Tibial artery (tissue), 4 donors: ENCODE measurements at regions not wholly inside any gene's neighbourhood (a gene's known extent, or its start where the extent isn't known, plus 50 kb on each side); places are given as distances from the start of the nearest gene placed in this dataset.

Experiments
- DNase-seq, 2 donors: peaks; one replicate each; pipeline ENCODE4 v3.0.0-alpha.2; 2019
- H3K27ac ChIP-seq, 2 donors: fragments of 200-600 bp; sonication (generic) in 1 of 2; 1 replicate in 1 of 2; 2 replicates in 1 of 2; pipeline ENCODE4 v1.5.1; 2018 to 2019; ENCODE audit warnings: mild to moderate bottlenecking in 1 of 2
- H3K27me3 ChIP-seq, 2 donors: fragments of 200-600 bp; sonication (generic) in 1 of 2; one replicate each; pipeline versions ENCODE4 v1.5.1 to v1.6.0; 2016 to 2019
- H3K36me3 ChIP-seq, 3 donors: fragments of 200-600 bp; sonication (generic) in 2 of 3; one replicate each; pipeline ENCODE4 v1.5.1; 2016 to 2019; ENCODE audit warnings: mild to moderate bottlenecking in 2 of 3
- H3K4me1 ChIP-seq, 4 donors: fragments of 200-600 bp; sonication (generic) in 2 of 4; 1 replicate in 3 of 4; 2 replicates in 1 of 4; pipeline ENCODE4 v1.5.1; 2016 to 2019
- H3K4me3 ChIP-seq, 2 donors: fragments of 200-600 bp; sonication (generic) in 1 of 2; 1 replicate in 1 of 2; 2 replicates in 1 of 2; pipeline ENCODE4 v1.5.1; 2018 to 2019; ENCODE audit warnings: mild to moderate bottlenecking in 2 of 2
- H3K9me3 ChIP-seq, 3 donors: fragments of 200-600 bp; sonication (generic) in 1 of 3; one replicate each; pipeline ENCODE4 v1.5.1; 2016 to 2019
- intact Hi-C: fragments of 100-400 bp; cut with DNase I; formaldehyde crosslinking; loops from one replicate; pipeline ENCODE4 v1.15.0; 2023; ENCODE audit warnings: low total_unique reads
- TF ChIP-seq, protein P1 (sequence below), 2 experiments: fragments of 200-600 bp in 1 of 2; fragments of 450-650 bp in 1 of 2; IDR thresholded peaks; one replicate each; pipeline ENCODE4 v1.5.1; 2017 to 2019; ENCODE audit warnings: antibody characterized with exemption in 2 of 2, mild to moderate bottlenecking in 1 of 2, moderate library complexity in 1 of 2

DNA sequence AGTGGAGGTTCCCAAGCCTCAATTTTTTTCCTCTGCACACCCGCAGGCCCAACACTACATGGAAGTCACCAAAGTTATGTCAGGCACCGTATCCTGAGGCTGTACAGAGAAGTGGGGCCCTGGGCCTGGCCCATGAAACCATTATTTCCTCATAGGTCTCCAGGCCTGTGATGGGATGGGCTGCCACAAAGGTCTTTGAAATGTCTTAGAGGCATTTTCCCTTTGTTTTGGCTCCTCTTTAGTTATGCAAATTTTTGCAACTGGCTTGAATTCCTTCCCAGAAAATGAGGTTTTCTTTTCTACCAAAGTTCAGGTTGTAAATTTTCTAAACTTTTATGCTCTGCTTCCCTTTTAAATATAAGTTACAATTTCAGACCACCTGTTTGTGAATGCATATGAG, 365.2 kb downstream of the HGF start:
- H3K27me3 ChIP-seq = no peaks in the 10 kb centered on the region
- TF ChIP-seq, protein P1, sequence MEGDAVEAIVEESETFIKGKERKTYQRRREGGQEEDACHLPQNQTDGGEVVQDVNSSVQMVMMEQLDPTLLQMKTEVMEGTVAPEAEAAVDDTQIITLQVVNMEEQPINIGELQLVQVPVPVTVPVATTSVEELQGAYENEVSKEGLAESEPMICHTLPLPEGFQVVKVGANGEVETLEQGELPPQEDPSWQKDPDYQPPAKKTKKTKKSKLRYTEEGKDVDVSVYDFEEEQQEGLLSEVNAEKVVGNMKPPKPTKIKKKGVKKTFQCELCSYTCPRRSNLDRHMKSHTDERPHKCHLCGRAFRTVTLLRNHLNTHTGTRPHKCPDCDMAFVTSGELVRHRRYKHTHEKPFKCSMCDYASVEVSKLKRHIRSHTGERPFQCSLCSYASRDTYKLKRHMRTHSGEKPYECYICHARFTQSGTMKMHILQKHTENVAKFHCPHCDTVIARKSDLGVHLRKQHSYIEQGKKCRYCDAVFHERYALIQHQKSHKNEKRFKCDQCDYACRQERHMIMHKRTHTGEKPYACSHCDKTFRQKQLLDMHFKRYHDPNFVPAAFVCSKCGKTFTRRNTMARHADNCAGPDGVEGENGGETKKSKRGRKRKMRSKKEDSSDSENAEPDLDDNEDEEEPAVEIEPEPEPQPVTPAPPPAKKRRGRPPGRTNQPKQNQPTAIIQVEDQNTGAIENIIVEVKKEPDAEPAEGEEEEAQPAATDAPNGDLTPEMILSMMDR (IDR thresholded peaks at IDR 0.05) = no peak
- intact Hi-C loops = no loop called here
- H3K4me1 ChIP-seq = no peaks in the 10 kb centered on the region
- no peak for DNase-seq
- no peaks in the 10 kb centered on the region for H3K36me3 ChIP-seq
- H3K27ac ChIP-seq = no peak overlapping the region
- H3K9me3 ChIP-seq = no peaks in the 10 kb centered on the region
- no peak overlapping the region for H3K4me3 ChIP-seq

DNA sequence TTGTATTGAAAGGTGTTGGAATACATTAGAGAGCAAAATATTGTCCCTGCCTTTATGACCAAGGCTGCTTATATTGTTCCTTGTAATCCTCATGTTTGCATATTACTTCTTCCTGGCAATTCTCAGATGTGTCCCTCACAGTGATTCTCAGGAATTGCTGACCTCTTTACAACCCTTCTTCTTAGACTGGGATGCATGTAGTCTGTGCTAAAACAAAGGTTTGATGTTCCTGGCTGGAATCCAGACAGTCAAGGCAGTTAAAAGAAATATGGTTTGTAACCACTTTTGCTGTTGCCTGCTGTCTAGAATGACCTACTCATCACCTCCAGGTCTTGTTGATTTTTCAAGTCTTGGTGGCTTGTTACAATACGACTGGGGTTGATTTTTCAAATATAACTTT, 367.6 kb downstream of the HGF start:
- intact Hi-C loops = no loop called here
- H3K27ac ChIP-seq = no peak overlapping the region
- H3K9me3 ChIP-seq = no peaks in the 10 kb centered on the region
- H3K36me3 ChIP-seq = no peaks in the 10 kb centered on the region
- no peak overlapping the region for H3K4me3 ChIP-seq
- TF ChIP-seq, protein P1 (IDR thresholded peaks at IDR 0.05) = no peak
- DNase-seq = no peak
- H3K27me3 ChIP-seq = no peaks in the 10 kb centered on the region
- H3K4me1 ChIP-seq = no peaks in the 10 kb centered on the region

DNA sequence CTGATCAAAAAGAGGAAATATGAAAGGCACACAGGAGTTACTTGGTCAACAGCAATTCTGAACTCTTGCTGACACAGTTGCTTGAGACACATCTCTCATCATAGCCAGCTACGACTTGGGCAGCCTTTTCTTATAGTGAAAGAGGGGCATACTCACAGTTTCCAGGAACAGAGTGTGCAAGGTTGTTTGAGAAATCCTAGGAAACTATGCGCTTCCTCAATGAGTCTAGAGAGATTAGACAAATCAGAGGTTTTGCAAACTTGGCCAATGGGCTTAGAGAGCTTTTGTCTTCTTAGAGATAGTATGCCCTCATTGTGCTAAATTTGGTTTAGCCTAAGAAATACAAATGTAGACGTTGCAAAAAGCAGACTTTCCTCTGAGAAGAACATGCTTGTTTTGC, 370.4 kb downstream of the HGF start:
- H3K4me3 ChIP-seq = no peak overlapping the region
- H3K27me3 ChIP-seq = no peaks in the 10 kb centered on the region
- no peaks in the 10 kb centered on the region for H3K4me1 ChIP-seq
- H3K36me3 ChIP-seq = no peaks in the 10 kb centered on the region
- no peak for DNase-seq
- intact Hi-C loops = no loop called here
- TF ChIP-seq, protein P1 (IDR thresholded peaks at IDR 0.05) = no peak
- H3K27ac ChIP-seq = no peak overlapping the region
- no peaks in the 10 kb centered on the region for H3K9me3 ChIP-seq

DNA sequence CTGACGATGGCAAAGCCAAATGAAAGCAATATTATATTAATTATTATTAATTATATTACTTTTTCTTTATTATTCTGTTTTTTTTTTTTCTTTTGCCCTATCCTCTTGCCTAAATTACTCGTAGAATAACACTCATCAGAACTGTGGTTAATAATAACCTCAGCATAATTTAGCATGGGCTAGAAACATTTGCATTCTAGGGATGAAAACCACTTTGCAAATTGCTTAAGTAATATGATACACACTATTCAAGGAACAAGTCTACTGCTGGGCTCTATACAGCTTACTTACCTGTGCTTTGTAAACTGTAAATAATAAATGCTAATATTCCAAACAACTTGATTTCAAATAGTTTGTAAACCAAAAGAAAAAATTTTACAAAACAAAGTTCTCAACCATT, 375.8 kb downstream of the HGF start:
- Histone ChIP-seq H3K36me3 (no peaks in the 10 kb centered on the region), H3K27me3 (no peaks in the 10 kb centered on the region), H3K27ac (no peak overlapping the region), H3K4me1 (no peaks in the 10 kb centered on the region), H3K4me3 (no peak overlapping the region), H3K9me3 (no peaks in the 10 kb centered on the region)
- no peak for DNase-seq
- TF ChIP-seq, protein P1 (IDR thresholded peaks at IDR 0.05) = no peak
- intact Hi-C loops = no loop called here

DNA sequence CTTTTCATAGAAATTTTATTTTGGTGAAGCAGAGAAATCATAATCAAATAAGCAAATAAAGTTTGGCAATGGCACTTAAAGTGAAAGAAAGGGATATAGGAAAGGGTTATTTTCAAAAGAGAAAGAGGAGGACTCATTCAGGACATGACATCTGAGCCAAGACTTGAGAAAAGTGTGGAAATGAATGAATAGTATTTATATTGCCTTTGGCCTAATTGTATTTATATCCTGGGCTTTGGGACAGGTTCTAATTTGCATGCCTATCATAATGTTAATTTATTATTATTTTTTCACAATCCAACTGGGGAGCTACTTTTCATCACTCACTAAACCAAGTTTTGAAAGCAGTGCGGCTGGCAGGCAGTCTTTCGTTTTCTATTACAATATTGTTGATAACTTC, 376.8 kb downstream of the HGF start:
- no peak overlapping the region for H3K27ac ChIP-seq
- intact Hi-C loops = no loop called here
- H3K36me3 ChIP-seq = no peaks in the 10 kb centered on the region
- TF ChIP-seq, protein P1 (IDR thresholded peaks at IDR 0.05) = no peak
- H3K4me3 ChIP-seq = no peak overlapping the region
- no peaks in the 10 kb centered on the region for H3K4me1 ChIP-seq
- no peaks in the 10 kb centered on the region for H3K27me3 ChIP-seq
- H3K9me3 ChIP-seq = no peaks in the 10 kb centered on the region
- DNase-seq = no peak

DNA sequence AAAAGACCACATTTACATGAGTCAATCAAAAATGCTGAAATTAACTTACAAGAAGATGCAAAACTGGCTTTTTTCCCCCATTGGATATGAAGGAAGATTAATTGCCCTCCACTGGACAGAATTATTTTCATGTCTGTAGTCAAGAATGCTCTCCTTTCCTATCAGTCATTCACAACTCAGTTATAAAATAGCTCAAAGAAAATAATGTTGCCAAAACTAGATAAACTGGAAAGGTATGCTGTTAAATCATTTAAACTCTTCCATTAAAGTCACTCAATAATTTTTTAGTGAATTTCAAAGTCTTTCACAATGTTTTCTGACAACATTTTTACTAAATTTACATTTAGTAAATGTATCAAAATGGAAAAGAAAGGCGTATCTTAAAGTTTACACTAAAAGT, 384.5 kb downstream of the HGF start:
- Histone ChIP-seq H3K9me3 (no peaks in the 10 kb centered on the region), H3K27me3 (no peaks in the 10 kb centered on the region), H3K36me3 (no peaks in the 10 kb centered on the region), H3K27ac (no peak overlapping the region), H3K4me1 (no peaks in the 10 kb centered on the region), H3K4me3 (no peak overlapping the region)
- intact Hi-C loops = no loop called here
- no peak for DNase-seq
- TF ChIP-seq, protein P1 (IDR thresholded peaks at IDR 0.05) = no peak
